ENCODE measurements at regions not wholly inside any gene's neighbourhood (a gene's known extent, or its start where the extent isn't known, plus 50 kb on each side); places are given as distances from the start of the nearest gene placed in this dataset.

- Mint-ChIP-seq H3K36me3 (ENCODE audit: insufficient read depth, unreplicated experiment) (no peaks in the 10 kb centered on the region), H3K27me3 (ENCODE audit: unreplicated experiment) (no peaks in the 10 kb centered on the region), H3K4me3 (ENCODE audit: low read depth, unreplicated experiment) (no peak overlapping the region), H3K4me1 (ENCODE audit: low read depth, unreplicated experiment) (no peaks in the 10 kb centered on the region), H3K9me3 (ENCODE audit: low read depth, unreplicated experiment) (peaks cover 13% of the 10 kb centered on the region), H3K27ac (ENCODE audit: unreplicated experiment) (no peak overlapping the region)
- DNase-seq, result no peak
- intact Hi-C loops (cut with micrococcal nuclease; ENCODE audit: unreplicated experiment), result no loop called here
- TF ChIP-seq CTCF (IDR thresholded peaks at IDR 0.05; ENCODE audit: unreplicated experiment), result no peak
- CTCF ChIA-PET, result no interaction called here
- no TSS peak for BruUV-seq (replicated peaks)
These were observed 741.9 kb downstream of the IRX1 start for GRCh38 chr5:4337519-4337918.

DNA sequence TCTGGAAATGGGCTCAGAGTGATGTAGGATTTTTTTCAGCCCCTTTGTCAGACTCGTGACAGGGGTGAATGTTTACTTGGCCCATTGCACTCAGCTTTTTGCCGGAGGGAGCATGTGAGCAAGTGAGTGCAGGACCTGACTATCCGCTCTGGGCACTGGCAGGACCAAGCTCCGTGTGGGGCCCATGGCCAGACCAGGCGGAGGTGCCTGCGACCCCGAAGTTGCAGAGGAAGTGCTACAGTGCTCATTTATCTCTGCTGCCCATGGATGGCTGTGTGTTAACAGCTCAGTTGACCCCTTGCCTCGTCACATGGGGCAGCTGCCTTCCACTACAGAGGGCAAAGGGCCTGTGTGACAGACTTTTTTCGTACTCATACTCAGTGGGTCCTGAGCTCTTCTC, 744.3 kb downstream of the IRX1 start:
- no peaks in the 10 kb centered on the region for H3K36me3 Mint-ChIP-seq (ENCODE audit: insufficient read depth, unreplicated experiment)
- peaks cover 19% of the 10 kb centered on the region for H3K9me3 Mint-ChIP-seq (ENCODE audit: low read depth, unreplicated experiment)
- DNase-seq, result no peak
- intact Hi-C loops (cut with micrococcal nuclease; ENCODE audit: unreplicated experiment), result no loop called here
- no peaks in the 10 kb centered on the region for H3K27me3 Mint-ChIP-seq (ENCODE audit: unreplicated experiment)
- BruUV-seq (replicated peaks), result no TSS peak
- H3K4me1 Mint-ChIP-seq (ENCODE audit: low read depth, unreplicated experiment), result no peaks in the 10 kb centered on the region
- no peak overlapping the region for H3K27ac Mint-ChIP-seq (ENCODE audit: unreplicated experiment)
- no peak overlapping the region for H3K4me3 Mint-ChIP-seq (ENCODE audit: low read depth, unreplicated experiment)
- TF ChIP-seq CTCF (IDR thresholded peaks at IDR 0.05; ENCODE audit: unreplicated experiment), result no peak
- CTCF ChIA-PET, result no interaction called here

GRCh38 chr5:4345850-4346249, 750.2 kb downstream of the IRX1 start:
- no peak for DNase-seq
- Mint-ChIP-seq H3K9me3 (ENCODE audit: low read depth, unreplicated experiment) (peaks cover 15% of the 10 kb centered on the region), H3K36me3 (ENCODE audit: insufficient read depth, unreplicated experiment) (no peaks in the 10 kb centered on the region), H3K4me1 (ENCODE audit: low read depth, unreplicated experiment) (no peaks in the 10 kb centered on the region), H3K4me3 (ENCODE audit: low read depth, unreplicated experiment) (no peak overlapping the region), H3K27ac (ENCODE audit: unreplicated experiment) (no peak overlapping the region), H3K27me3 (ENCODE audit: unreplicated experiment) (no peaks in the 10 kb centered on the region)
- intact Hi-C loops (cut with micrococcal nuclease; ENCODE audit: unreplicated experiment), result no loop called here
- no peak for TF ChIP-seq CTCF (IDR thresholded peaks at IDR 0.05; ENCODE audit: unreplicated experiment)
- BruUV-seq (replicated peaks), result no TSS peak
- CTCF ChIA-PET, result no interaction called here

DNA sequence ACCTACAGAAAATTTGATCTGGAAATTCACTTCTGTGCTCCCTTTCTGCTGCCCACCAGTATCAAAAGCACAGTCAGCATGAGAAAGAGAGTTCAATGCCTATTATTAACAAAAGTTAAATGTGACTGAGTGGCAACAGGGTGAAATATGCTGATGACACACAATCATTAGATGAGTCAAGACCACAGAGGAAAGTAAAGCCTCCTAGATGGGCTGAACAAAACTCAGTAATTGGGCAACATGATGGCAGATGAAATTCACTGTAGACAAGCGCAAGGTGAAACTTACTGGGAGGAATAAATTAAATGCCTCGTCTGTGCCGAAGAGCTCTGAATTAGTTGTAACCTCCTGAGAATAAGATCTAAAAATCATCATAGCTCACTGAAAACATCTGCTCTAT, 752.8 kb downstream of the IRX1 start:
- intact Hi-C loops (cut with micrococcal nuclease; ENCODE audit: unreplicated experiment), result no loop called here
- no peak for DNase-seq
- Mint-ChIP-seq H3K36me3 (ENCODE audit: insufficient read depth, unreplicated experiment) (no peaks in the 10 kb centered on the region), H3K9me3 (ENCODE audit: low read depth, unreplicated experiment) (peaks cover 15% of the 10 kb centered on the region), H3K4me1 (ENCODE audit: low read depth, unreplicated experiment) (no peaks in the 10 kb centered on the region), H3K27me3 (ENCODE audit: unreplicated experiment) (no peaks in the 10 kb centered on the region), H3K4me3 (ENCODE audit: low read depth, unreplicated experiment) (no peak overlapping the region), H3K27ac (ENCODE audit: unreplicated experiment) (no peak overlapping the region)
- no TSS peak for BruUV-seq (replicated peaks)
- TF ChIP-seq CTCF (IDR thresholded peaks at IDR 0.05; ENCODE audit: unreplicated experiment), result no peak
- CTCF ChIA-PET, result no interaction called here

- Mint-ChIP-seq H3K36me3 (ENCODE audit: insufficient read depth, unreplicated experiment) (no peaks in the 10 kb centered on the region), H3K4me3 (ENCODE audit: low read depth, unreplicated experiment) (no peak overlapping the region), H3K4me1 (ENCODE audit: low read depth, unreplicated experiment) (no peaks in the 10 kb centered on the region), H3K27me3 (ENCODE audit: unreplicated experiment) (no peaks in the 10 kb centered on the region), H3K27ac (ENCODE audit: unreplicated experiment) (no peak overlapping the region), H3K9me3 (ENCODE audit: low read depth, unreplicated experiment) (peaks cover 13% of the 10 kb centered on the region)
- BruUV-seq (replicated peaks), result no TSS peak
- CTCF ChIA-PET, result no interaction called here
- intact Hi-C loops (cut with micrococcal nuclease; ENCODE audit: unreplicated experiment), result no loop called here
- TF ChIP-seq CTCF (IDR thresholded peaks at IDR 0.05; ENCODE audit: unreplicated experiment), result no peak
- DNase-seq, result no peak
These were observed 753.3 kb downstream of the IRX1 start for GRCh38 chr5:4348919-4349318.
